PC-9 (cell line): ENCODE measurements at regions not wholly inside any gene's neighbourhood (a gene's known extent, or its start where the extent isn't known, plus 50 kb on each side); places are given as distances from the start of the nearest gene placed in this dataset.
"Not testable (repeated sequence)": the region's sequence is repeated elsewhere in the genome, so short reads cannot be mapped to it uniquely, and the experiment has no call there.

ENCODE experiments used
- BruUV-seq: library from RNA; stranded (reverse); fragments of 400-500 nt; replicated peaks from 2 replicates; lab custom pipeline; 2021; lab: Mats Ljungman, UMichigan
- CTCF ChIA-PET: fragments of 300-600 bp; sonication (Branson Sonifier 250); formaldehyde crosslinking; loops from one replicate; lab custom pipeline; 2022; ENCODE audit warnings: antibody characterized with exemption; lab: Charles Lee
- POLR2A ChIA-PET: fragments of 300-600 bp; sonication (Branson Sonifier 250); formaldehyde crosslinking; loops from one replicate; lab custom pipeline; 2022; ENCODE audit warnings: antibody characterized with exemption; ENCODE audit not compliant: unreplicated experiment; lab: Charles Lee
- DNase-seq, 2 experiments: peaks; one replicate each; pipeline versions ENCODE4 v3.0.0 to v3.0.0-alpha.2; 2015 to 2022; ENCODE audit warnings: mixed read lengths in 1 of 2
- H2AFZ ChIP-seq: fragments of 200-600 bp; sonication (generic); 2 replicates; pipeline ENCODE4 v1.8.1; 2017; ENCODE audit warnings: antibody characterized with exemption
- H3F3A ChIP-seq: fragments of 200-600 bp; sonication (generic); 2 replicates; pipeline ENCODE4 v1.8.1; 2017; ENCODE audit warnings: antibody characterized with exemption, mild to moderate bottlenecking, low read depth; ENCODE audit not compliant: insufficient read depth
- H3K27ac ChIP-seq: fragments of 200-600 bp; sonication (generic); 2 replicates; pipeline ENCODE4 v1.6.1; 2016; ENCODE audit warnings: mixed run types
- H3K27me3 ChIP-seq: fragments of 200-600 bp; sonication (generic); 2 replicates; pipeline ENCODE4 v1.6.1; 2016; ENCODE audit warnings: low read depth, mixed run types; ENCODE audit not compliant: insufficient read depth
- H3K36me3 ChIP-seq: fragments of 200-600 bp; sonication (generic); 2 replicates; pipeline ENCODE4 v1.6.1; 2016; ENCODE audit warnings: low read depth, mixed run types
- H3K4me1 ChIP-seq: fragments of 200-600 bp; sonication (generic); replicated peaks from 2 replicates; pipeline ENCODE4 v1.6.1; 2016; ENCODE audit warnings: mixed run types; ENCODE audit not compliant: insufficient read depth
- H3K4me2 ChIP-seq: fragments of 200-600 bp; sonication (generic); 2 replicates; pipeline ENCODE4 v1.6.1; 2017; ENCODE audit warnings: mixed run types
- H3K4me3 ChIP-seq: fragments of 200-600 bp; sonication (generic); 2 replicates; pipeline ENCODE4 v1.6.1; 2016; ENCODE audit warnings: mixed run types
- H3K79me2 ChIP-seq: fragments of 200-600 bp; sonication (generic); 2 replicates; pipeline ENCODE4 v1.6.1; 2017; ENCODE audit warnings: low read depth, mixed run types
- H3K9me2 ChIP-seq: fragments of 200-600 bp; sonication (generic); 2 replicates; pipeline ENCODE4 v1.8.1; 2017; ENCODE audit warnings: mild to moderate bottlenecking; ENCODE audit not compliant: insufficient read depth
- H3K9me3 ChIP-seq: fragments of 200-600 bp; sonication (generic); 2 replicates; pipeline ENCODE4 v1.8.1; 2016; ENCODE audit warnings: low read depth; ENCODE audit not compliant: insufficient read depth
- H4K20me1 ChIP-seq: fragments of 200-600 bp; sonication (generic); 2 replicates; pipeline ENCODE4 v1.8.1; 2017; ENCODE audit not compliant: insufficient read depth
- EZH2 ChIP-seq: fragments of 200-600 bp; sonication (generic); IDR thresholded peaks from 2 replicates; pipeline ENCODE4 v1.8.0; 2017; ENCODE audit warnings: antibody characterized with exemption, low read depth
- intact Hi-C: fragments of 100-400 bp; cut with micrococcal nuclease; formaldehyde crosslinking; loops from one replicate; pipeline ENCODE4 v1.10.0; 2022; ENCODE audit not compliant: unreplicated experiment
- TF ChIP-seq, protein P1 (sequence below): fragments of 200-600 bp; sonication (generic); conservative IDR thresholded peaks from 2 replicates; pipeline ENCODE4 v1.6.1; 2017; ENCODE audit warnings: mixed run types, antibody characterized with exemption, mild to moderate bottlenecking, moderate library complexity

DNA sequence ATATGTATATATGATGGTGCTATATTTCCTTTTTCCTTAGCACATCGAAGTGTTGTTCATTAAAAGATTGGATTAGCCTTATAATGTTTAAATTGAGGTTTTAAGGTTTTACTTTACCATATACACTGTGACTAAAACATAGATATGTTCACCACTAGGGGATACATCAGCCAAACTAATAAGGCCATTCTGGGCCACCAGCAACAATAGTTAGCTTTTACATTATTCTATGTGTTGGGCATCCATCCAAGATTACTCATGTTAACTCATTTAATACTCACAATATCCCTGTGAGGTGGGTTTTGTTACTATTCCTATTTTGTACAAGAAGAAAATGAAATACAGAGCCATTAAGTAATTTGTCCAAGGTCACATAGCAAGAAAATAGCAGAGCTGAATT is 202.6 kb upstream of the AVPR1A start:
- intact Hi-C loops, result no loop called here
- H3K27me3 ChIP-seq, result no peaks in the 10 kb centered on the region
- H4K20me1 ChIP-seq, result no peaks in the 10 kb centered on the region
- no peaks in the 10 kb centered on the region for H3K36me3 ChIP-seq
- TF ChIP-seq, protein P1, sequence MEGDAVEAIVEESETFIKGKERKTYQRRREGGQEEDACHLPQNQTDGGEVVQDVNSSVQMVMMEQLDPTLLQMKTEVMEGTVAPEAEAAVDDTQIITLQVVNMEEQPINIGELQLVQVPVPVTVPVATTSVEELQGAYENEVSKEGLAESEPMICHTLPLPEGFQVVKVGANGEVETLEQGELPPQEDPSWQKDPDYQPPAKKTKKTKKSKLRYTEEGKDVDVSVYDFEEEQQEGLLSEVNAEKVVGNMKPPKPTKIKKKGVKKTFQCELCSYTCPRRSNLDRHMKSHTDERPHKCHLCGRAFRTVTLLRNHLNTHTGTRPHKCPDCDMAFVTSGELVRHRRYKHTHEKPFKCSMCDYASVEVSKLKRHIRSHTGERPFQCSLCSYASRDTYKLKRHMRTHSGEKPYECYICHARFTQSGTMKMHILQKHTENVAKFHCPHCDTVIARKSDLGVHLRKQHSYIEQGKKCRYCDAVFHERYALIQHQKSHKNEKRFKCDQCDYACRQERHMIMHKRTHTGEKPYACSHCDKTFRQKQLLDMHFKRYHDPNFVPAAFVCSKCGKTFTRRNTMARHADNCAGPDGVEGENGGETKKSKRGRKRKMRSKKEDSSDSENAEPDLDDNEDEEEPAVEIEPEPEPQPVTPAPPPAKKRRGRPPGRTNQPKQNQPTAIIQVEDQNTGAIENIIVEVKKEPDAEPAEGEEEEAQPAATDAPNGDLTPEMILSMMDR, result no peak
- no peak for TF ChIP-seq EZH2
- H3K4me3 ChIP-seq, result no peak overlapping the region
- no peak for DNase-seq
- H3K79me2 ChIP-seq, result no peaks in the 10 kb centered on the region
- H3F3A ChIP-seq, result no peaks in the 10 kb centered on the region
- H3K9me2 ChIP-seq, result no peaks in the 10 kb centered on the region
- no peaks in the 10 kb centered on the region for H3K4me1 ChIP-seq
- no peak overlapping the region for H3K4me2 ChIP-seq
- H3K27ac ChIP-seq, result no peak overlapping the region
- H3K9me3 ChIP-seq, result no peaks in the 10 kb centered on the region; the same call in 1 of the 2 replicates
- CTCF ChIA-PET, result no interaction called here
- POLR2A ChIA-PET, result no interaction called here
- H2AFZ ChIP-seq, result no peak overlapping the region
- BruUV-seq, result no TSS peak

DNA sequence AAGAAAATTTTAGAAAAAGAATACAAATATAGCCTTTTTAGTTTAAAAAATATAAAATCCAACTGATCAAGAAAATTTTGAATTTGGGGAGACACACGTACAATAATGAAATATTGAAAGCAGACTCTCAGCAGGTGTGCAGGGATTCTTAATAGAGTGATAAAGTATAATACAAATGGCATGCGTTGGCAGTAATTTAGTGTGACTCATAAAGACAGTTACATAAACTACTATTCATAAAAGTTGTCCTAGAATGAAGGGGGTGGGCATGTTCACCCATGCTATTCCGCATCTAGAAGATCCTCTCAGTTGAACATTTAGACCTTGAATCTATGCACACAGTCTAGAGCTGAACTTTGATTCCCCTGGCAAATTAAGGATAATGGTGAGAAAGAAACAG is 200.4 kb upstream of the AVPR1A start:
- Histone ChIP-seq H3K36me3 (no peaks in the 10 kb centered on the region), H3K27me3 (no peaks in the 10 kb centered on the region), H3K4me3 (no peak overlapping the region), H3K9me2 (no peaks in the 10 kb centered on the region), H3K27ac (no peak overlapping the region), H2AFZ (no peak overlapping the region), H3K79me2 (no peaks in the 10 kb centered on the region), H4K20me1 (no peaks in the 10 kb centered on the region), H3F3A (no peaks in the 10 kb centered on the region), H3K4me1 (no peaks in the 10 kb centered on the region), H3K4me2 (no peak overlapping the region), H3K9me3 (no peaks in the 10 kb centered on the region; the same call in 1 of the 2 replicates)
- BruUV-seq, result no TSS peak
- ChIA-PET CTCF (no interaction called here), POLR2A (no interaction called here)
- TF ChIP-seq, protein P1, result no peak
- TF ChIP-seq EZH2, result no peak
- intact Hi-C loops, result no loop called here
- no peak for DNase-seq

DNA sequence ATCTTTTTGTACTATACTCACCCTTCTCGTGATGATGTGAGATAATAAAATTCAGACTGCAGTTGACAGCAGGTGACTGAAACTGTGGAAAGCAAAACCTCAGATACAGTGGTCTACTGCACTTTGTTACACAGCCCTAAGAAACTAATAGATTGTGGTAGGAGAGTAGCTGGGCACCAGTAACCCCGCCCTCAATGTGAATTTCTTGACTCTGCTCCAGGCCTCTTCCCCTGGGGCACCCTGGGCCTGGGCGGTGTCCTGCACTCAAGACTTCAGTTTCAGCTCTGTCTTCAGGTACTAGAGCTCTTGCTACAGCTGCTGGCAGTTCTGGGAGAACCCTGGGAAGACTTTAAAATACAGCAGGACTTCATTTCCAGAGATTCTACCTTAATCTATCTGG is 197.6 kb upstream of the AVPR1A start:
- no peaks in the 10 kb centered on the region for H3K36me3 ChIP-seq
- TF ChIP-seq, protein P1, result no peak
- no peak for TF ChIP-seq EZH2
- H3K27me3 ChIP-seq, result no peaks in the 10 kb centered on the region
- H3K4me1 ChIP-seq, result no peaks in the 10 kb centered on the region
- no peak overlapping the region for H3K27ac ChIP-seq
- no peak overlapping the region for H2AFZ ChIP-seq
- no peaks in the 10 kb centered on the region for H4K20me1 ChIP-seq
- H3K4me3 ChIP-seq, result no peak overlapping the region
- H3F3A ChIP-seq, result no peaks in the 10 kb centered on the region
- no peaks in the 10 kb centered on the region for H3K9me3 ChIP-seq
- H3K9me2 ChIP-seq, result no peaks in the 10 kb centered on the region
- ChIA-PET CTCF (no interaction called here), POLR2A (no interaction called here)
- DNase-seq, result no peak
- no peaks in the 10 kb centered on the region for H3K79me2 ChIP-seq
- no peak overlapping the region for H3K4me2 ChIP-seq
- no TSS peak for BruUV-seq
- intact Hi-C loops, result no loop called here

DNA sequence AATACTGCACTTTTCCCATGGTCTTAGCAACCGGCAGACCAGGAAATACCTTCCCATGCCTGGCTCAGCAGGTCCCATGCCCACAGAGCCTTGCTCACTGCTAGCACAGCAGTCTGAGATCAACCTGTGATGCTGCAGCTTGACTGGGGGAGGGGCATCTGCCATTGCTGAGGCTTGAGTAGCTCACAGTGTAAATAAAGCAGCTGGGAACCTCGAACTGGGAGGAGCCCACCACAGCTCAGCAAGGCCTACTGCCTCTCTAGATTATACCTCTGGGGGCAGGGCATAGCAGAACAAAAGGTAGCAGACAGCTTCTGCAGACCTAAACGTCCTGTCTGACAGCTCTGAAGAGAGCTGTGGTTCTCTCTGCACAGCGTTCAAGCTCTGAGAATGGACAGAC is 186.2 kb upstream of the AVPR1A start:
- H3K4me1 ChIP-seq, CTCF ChIA-PET, H3K36me3 ChIP-seq, H3K79me2 ChIP-seq, H3F3A ChIP-seq, H2AFZ ChIP-seq, BruUV-seq, H3K9me2 ChIP-seq, DNase-seq, H3K4me3 ChIP-seq, H3K27me3 ChIP-seq, POLR2A ChIA-PET, intact Hi-C loops, H3K27ac ChIP-seq, H3K9me3 ChIP-seq, H3K4me2 ChIP-seq, H4K20me1 ChIP-seq: not testable (repeated sequence)
